ENCODE measurements at regions not wholly inside any gene's neighbourhood (a gene's known extent, or its start where the extent isn't known, plus 50 kb on each side); places are given as distances from the start of the nearest gene placed in this dataset.

- DNase-seq (ENCODE audit: insufficient read length, low spot score, missing footprints), result no peak
- no peaks in the 10 kb centered on the region for H3K9me3 ChIP-seq (ENCODE audit: low read depth, low read length)
- no peak for TF ChIP-seq CTCF (IDR thresholded peaks at IDR 0.05; ENCODE audit: extremely low read depth, low read depth, low read length)
Measured at GRCh38 chr1:113265196-113265595, 125.1 kb upstream of the MAGI3 start.

GRCh38 chr1:113266788-113267187, 123.5 kb upstream of the MAGI3 start:
- no peak for TF ChIP-seq CTCF (IDR thresholded peaks at IDR 0.05; ENCODE audit: extremely low read depth, low read depth, low read length)
- Histone ChIP-seq H3K4me2 (ENCODE audit: insufficient read depth, low read length) (no peak overlapping the region), H3K27me3 (ENCODE audit: insufficient read depth, low read length) (peaks cover 7% of the 10 kb centered on the region), H4K20me1 (ENCODE audit: insufficient read depth, low read length) (no peaks in the 10 kb centered on the region), H3K36me3 (ENCODE audit: insufficient read depth, low read length) (no peaks in the 10 kb centered on the region), H3K9me3 (ENCODE audit: low read depth, low read length) (no peaks in the 10 kb centered on the region), H3K4me3 (ENCODE audit: insufficient read depth, low read length) (no peak overlapping the region), H3K79me2 (ENCODE audit: insufficient read depth, low read length) (no peaks in the 10 kb centered on the region), H3K27ac (ENCODE audit: low read depth, low read length) (no peak overlapping the region), H3K4me1 (ENCODE audit: insufficient read depth, low read length) (no peaks in the 10 kb centered on the region), H2AFZ (ENCODE audit: low read length) (no peak overlapping the region)
- no peak for DNase-seq (ENCODE audit: insufficient read length, low spot score, missing footprints)

More at GRCh38 chr1:113265196-113265595, 125.1 kb upstream of the MAGI3 start:
- H2AFZ ChIP-seq (ENCODE audit: low read length), result no peak overlapping the region
- no peaks in the 10 kb centered on the region for H3K4me1 ChIP-seq (ENCODE audit: insufficient read depth, low read length)
- H3K27me3 ChIP-seq (ENCODE audit: insufficient read depth, low read length), result peaks cover 7% of the 10 kb centered on the region
- H3K4me2 ChIP-seq (ENCODE audit: insufficient read depth, low read length), result no peak overlapping the region
- no peaks in the 10 kb centered on the region for H3K79me2 ChIP-seq (ENCODE audit: insufficient read depth, low read length)
- no peak overlapping the region for H3K4me3 ChIP-seq (ENCODE audit: insufficient read depth, low read length)
- H4K20me1 ChIP-seq (ENCODE audit: insufficient read depth, low read length), result no peaks in the 10 kb centered on the region
- no peak overlapping the region for H3K27ac ChIP-seq (ENCODE audit: low read depth, low read length)
- no peaks in the 10 kb centered on the region for H3K36me3 ChIP-seq (ENCODE audit: insufficient read depth, low read length)

GRCh38 chr1:113269168-113269963, 120.9 kb upstream of the MAGI3 start:
- no peaks in the 10 kb centered on the region for H3K79me2 ChIP-seq (ENCODE audit: insufficient read depth, low read length)
- no peak for TF ChIP-seq CTCF (IDR thresholded peaks at IDR 0.05; ENCODE audit: extremely low read depth, low read depth, low read length)
- no peak for DNase-seq (ENCODE audit: insufficient read length, low spot score, missing footprints)
- no peaks in the 10 kb centered on the region for H3K4me1 ChIP-seq (ENCODE audit: insufficient read depth, low read length)
- H4K20me1 ChIP-seq (ENCODE audit: insufficient read depth, low read length), result no peaks in the 10 kb centered on the region
- H3K27me3 ChIP-seq (ENCODE audit: insufficient read depth, low read length), result no peaks in the 10 kb centered on the region
- H3K4me2 ChIP-seq (ENCODE audit: insufficient read depth, low read length), result no peak overlapping the region
- H3K36me3 ChIP-seq (ENCODE audit: insufficient read depth, low read length), result no peaks in the 10 kb centered on the region
- H3K4me3 ChIP-seq (ENCODE audit: insufficient read depth, low read length), result no peak overlapping the region
- H2AFZ ChIP-seq (ENCODE audit: low read length), result no peak overlapping the region
- no peak overlapping the region for H3K27ac ChIP-seq (ENCODE audit: low read depth, low read length)
- no peaks in the 10 kb centered on the region for H3K9me3 ChIP-seq (ENCODE audit: low read depth, low read length)

GRCh38 chr1:113271039-113271438, 119.3 kb upstream of the MAGI3 start:
- H3K4me3 ChIP-seq (ENCODE audit: insufficient read depth, low read length), result no peak overlapping the region
- peaks cover 6% of the 10 kb centered on the region for H3K27me3 ChIP-seq (ENCODE audit: insufficient read depth, low read length)
- H3K79me2 ChIP-seq (ENCODE audit: insufficient read depth, low read length), result no peaks in the 10 kb centered on the region
- no peak for DNase-seq (ENCODE audit: insufficient read length, low spot score, missing footprints)
- no peaks in the 10 kb centered on the region for H3K4me1 ChIP-seq (ENCODE audit: insufficient read depth, low read length)
- no peaks in the 10 kb centered on the region for H4K20me1 ChIP-seq (ENCODE audit: insufficient read depth, low read length)
- H2AFZ ChIP-seq (ENCODE audit: low read length), result no peak overlapping the region
- no peak overlapping the region for H3K4me2 ChIP-seq (ENCODE audit: insufficient read depth, low read length)
- no peak for TF ChIP-seq CTCF (IDR thresholded peaks at IDR 0.05; ENCODE audit: extremely low read depth, low read depth, low read length)
- no peak overlapping the region for H3K27ac ChIP-seq (ENCODE audit: low read depth, low read length)
- no peaks in the 10 kb centered on the region for H3K9me3 ChIP-seq (ENCODE audit: low read depth, low read length)
- H3K36me3 ChIP-seq (ENCODE audit: insufficient read depth, low read length), result no peaks in the 10 kb centered on the region

Data from osteoblast (primary cell).